Prostate gland (tissue), 2 donors: ENCODE measurements at regions not wholly inside any gene's neighbourhood (a gene's known extent, or its start where the extent isn't known, plus 50 kb on each side); places are given as distances from the start of the nearest gene placed in this dataset.

ENCODE experiments used
- CTCF ChIP-seq, 4 experiments: fragments of 200-600 bp in 2 of 4; fragments of 450-650 bp in 2 of 4; sonication (generic) in 2 of 4; IDR thresholded peaks; 1 replicate in 3 of 4; 2 replicates in 1 of 4; pipeline ENCODE4 v1.5.1; 2016 to 2019; ENCODE audit warnings: antibody characterized with exemption in 4 of 4, mild to moderate bottlenecking in 2 of 4, moderate library complexity in 2 of 4
- POLR2A ChIP-seq: fragments of 450-650 bp; IDR thresholded peaks from one replicate; pipeline ENCODE4 v1.6.1; 2016; ENCODE audit warnings: antibody characterized with exemption, mild to moderate bottlenecking
- POLR2AphosphoS5 ChIP-seq: sonication (generic); formaldehyde crosslinking; IDR thresholded peaks from one replicate; pipeline ENCODE4 v1.6.1; 2017; ENCODE audit warnings: antibody characterized with exemption

- no peak for TF ChIP-seq CTCF (IDR thresholded peaks at IDR 0.05)
- TF ChIP-seq POLR2A = no peak
- TF ChIP-seq POLR2AphosphoS5 = no peak
Observed at GRCh38 chr2:123453046-123453700, 571.9 kb upstream of the CNTNAP5 start.
